ENCODE measurements at regions not wholly inside any gene's neighbourhood (a gene's known extent, or its start where the extent isn't known, plus 50 kb on each side); places are given as distances from the start of the nearest gene placed in this dataset.

GRCh38 chr16:85999778-86000177, 100.8 kb downstream of the IRF8 start:
- no peaks in the 10 kb centered on the region for H3K4me1 ChIP-seq
- WGBS: 96% methylated on average over 4 of the region's 4 CpGs

GRCh38 chr16:86002178-86002900, 103.4 kb downstream of the IRF8 start:
- 89% methylated on average over 6 of the region's 6 CpGs for WGBS
- H3K4me3 ChIP-seq: no peak overlapping the region
- H3K27me3 ChIP-seq: peaks cover 3% of the 10 kb centered on the region
- no peak for DNase-seq (ENCODE audit: low spot score in 2 of 2)
- no peak overlapping the region for H3K27ac ChIP-seq
- no peaks in the 10 kb centered on the region for H3K4me1 ChIP-seq
- no peaks in the 10 kb centered on the region for H3K36me3 ChIP-seq
- TF ChIP-seq POLR2A (IDR thresholded peaks at IDR 0.05) (no peak), CTCF (IDR thresholded peaks at IDR 0.05) (no peak), POLR2AphosphoS5 (IDR thresholded peaks at IDR 0.05) (no peak), EP300 (IDR thresholded peaks at IDR 0.05) (no peak)
- H3K9me3 ChIP-seq: no peaks in the 10 kb centered on the region

More at GRCh38 chr16:85999778-86000177, 100.8 kb downstream of the IRF8 start:
- TF ChIP-seq POLR2AphosphoS5 (IDR thresholded peaks at IDR 0.05): no peak
- no peak for TF ChIP-seq POLR2A (IDR thresholded peaks at IDR 0.05)
- no peak for TF ChIP-seq CTCF (IDR thresholded peaks at IDR 0.05)
- TF ChIP-seq EP300 (IDR thresholded peaks at IDR 0.05): no peak
- no peaks in the 10 kb centered on the region for H3K9me3 ChIP-seq
- no peak overlapping the region for H3K27ac ChIP-seq
- no peaks in the 10 kb centered on the region for H3K36me3 ChIP-seq
- no peak overlapping the region for H3K4me3 ChIP-seq
- peak; percentile 13 to 53 for DNase-seq (ENCODE audit: low spot score in 2 of 2)
- H3K27me3 ChIP-seq: peaks cover 16% of the 10 kb centered on the region

- DNase-seq (ENCODE audit: low spot score in 2 of 2): no peak
- no peaks in the 10 kb centered on the region for H3K9me3 ChIP-seq
- H3K27ac ChIP-seq: no peak overlapping the region
- H3K4me3 ChIP-seq: no peak overlapping the region
- H3K27me3 ChIP-seq: peaks cover 13% of the 10 kb centered on the region
- 81% methylated on average over 3 of the region's 3 CpGs for WGBS
- no peaks in the 10 kb centered on the region for H3K4me1 ChIP-seq
- H3K36me3 ChIP-seq: no peaks in the 10 kb centered on the region
- no peak for TF ChIP-seq POLR2AphosphoS5 (IDR thresholded peaks at IDR 0.05)
- TF ChIP-seq CTCF (IDR thresholded peaks at IDR 0.05): no peak
- no peak for TF ChIP-seq POLR2A (IDR thresholded peaks at IDR 0.05)
- no peak for TF ChIP-seq EP300 (IDR thresholded peaks at IDR 0.05)
Measured at GRCh38 chr16:86007524-86007923, 108.6 kb downstream of the IRF8 start.

- peak; percentile 7 to 45 for DNase-seq (ENCODE audit: low spot score in 2 of 2)
- H3K9me3 ChIP-seq: no peaks in the 10 kb centered on the region
- WGBS: 80% methylated on average over 6 of the region's 6 CpGs
- no peak overlapping the region for H3K27ac ChIP-seq
- no peaks in the 10 kb centered on the region for H3K4me1 ChIP-seq
- no peaks in the 10 kb centered on the region for H3K36me3 ChIP-seq
- TF ChIP-seq POLR2AphosphoS5 (IDR thresholded peaks at IDR 0.05): no peak
- TF ChIP-seq EP300 (IDR thresholded peaks at IDR 0.05): no peak
- TF ChIP-seq CTCF (IDR thresholded peaks at IDR 0.05): no peak
- TF ChIP-seq POLR2A (IDR thresholded peaks at IDR 0.05): no peak
- no peak overlapping the region for H3K4me3 ChIP-seq
- H3K27me3 ChIP-seq: peaks cover 13% of the 10 kb centered on the region
Measured at GRCh38 chr16:86010680-86011141, 111.7 kb downstream of the IRF8 start.

- 61% methylated on average over 5 of the region's 5 CpGs for WGBS
- Histone ChIP-seq H3K4me3 (no peak overlapping the region), H3K9me3 (no peaks in the 10 kb centered on the region), H3K4me1 (peaks cover under 1% of the 10 kb centered on the region), H3K27ac (no peak overlapping the region), H3K36me3 (no peaks in the 10 kb centered on the region), H3K27me3 (peaks cover 13% of the 10 kb centered on the region)
- DNase-seq (ENCODE audit: low spot score in 2 of 2): peak in 1 of 2 donors; percentile 20
- TF ChIP-seq POLR2A (IDR thresholded peaks at IDR 0.05) (no peak), POLR2AphosphoS5 (IDR thresholded peaks at IDR 0.05) (no peak), CTCF (IDR thresholded peaks at IDR 0.05) (no peak)
Measured at GRCh38 chr16:86011532-86011931, 112.6 kb downstream of the IRF8 start.
